ENCODE measurements at regions not wholly inside any gene's neighbourhood (a gene's known extent, or its start where the extent isn't known, plus 50 kb on each side); places are given as distances from the start of the nearest gene placed in this dataset.

DNA sequence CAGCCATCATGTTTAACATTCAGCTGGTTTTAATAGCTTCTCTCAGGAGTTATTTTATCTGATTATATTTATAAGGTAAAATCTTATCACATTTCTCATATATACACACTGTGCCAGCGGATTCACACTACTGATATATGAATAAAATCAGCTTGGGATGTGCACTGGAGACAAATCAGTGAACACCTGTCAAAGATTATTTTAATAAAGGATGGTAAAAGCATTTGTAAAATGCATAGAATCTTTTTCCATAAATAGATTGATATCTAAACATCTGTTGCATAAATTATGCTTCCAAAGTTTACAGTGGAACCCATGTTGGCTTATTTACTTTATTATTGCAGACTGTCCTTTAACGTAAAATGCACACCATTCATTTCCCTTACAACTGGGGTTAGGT lies 1125.8 kb upstream of the CNTN5 start:
- Histone ChIP-seq H3K4me3 (replicated peaks in 1 of 3; ENCODE audit: low read depth in 2 of 3, low read length in 3 of 3) (no peak overlapping the region), H3K9me3 (replicated peaks in 1 of 2; ENCODE audit: control insufficient read depth in 1 of 2, insufficient read depth in 1 of 2, low read length in 2 of 2) (peaks cover 0 to 7% of the 10 kb centered on the region in 2 donors), H2AFZ (ENCODE audit: insufficient read depth, low read depth, low read length, poor library complexity, severe bottlenecking) (no peak overlapping the region), H3K9ac (ENCODE audit: insufficient read depth, low read length, poor library complexity, severe bottlenecking) (no peak overlapping the region), H3K4me2 (replicated peaks; ENCODE audit: extremely low read depth, low read length, poor library complexity, severe bottlenecking) (no peak overlapping the region), H3K27me3 (ENCODE audit: control insufficient read depth in 2 of 2, insufficient read depth in 2 of 2, low read length in 2 of 2) (no peaks in the 10 kb centered on the region), H3K4me1 (ENCODE audit: control insufficient read depth in 1 of 2, insufficient read depth in 2 of 2, low read length in 2 of 2) (no peaks in the 10 kb centered on the region), H3K79me2 (ENCODE audit: insufficient read depth, low read length) (no peaks in the 10 kb centered on the region), H3K27ac (ENCODE audit: low read depth in 1 of 2, low read length in 2 of 2) (no peak overlapping the region), H4K20me1 (ENCODE audit: insufficient read depth, low read length) (no peaks in the 10 kb centered on the region), H3K36me3 (replicated peaks in 1 of 2; ENCODE audit: control insufficient read depth in 1 of 2, insufficient read depth in 2 of 2, low read length in 2 of 2) (no peaks in the 10 kb centered on the region)
- Mint-ChIP-seq H3K4me3 (no peak overlapping the region), H3K27me3 (ENCODE audit: low read depth in 3 of 3) (peaks cover 0 to 2% (median 0%) of the 10 kb centered on the region in 3 donors), H3K27ac (no peak overlapping the region), H3K4me1 (no peaks in the 10 kb centered on the region), H3K9me3 (peaks cover 0 to 6% (median 3%) of the 10 kb centered on the region in 7 donors), H3K36me3 (no peaks in the 10 kb centered on the region)
- TF ChIP-seq, protein P1, sequence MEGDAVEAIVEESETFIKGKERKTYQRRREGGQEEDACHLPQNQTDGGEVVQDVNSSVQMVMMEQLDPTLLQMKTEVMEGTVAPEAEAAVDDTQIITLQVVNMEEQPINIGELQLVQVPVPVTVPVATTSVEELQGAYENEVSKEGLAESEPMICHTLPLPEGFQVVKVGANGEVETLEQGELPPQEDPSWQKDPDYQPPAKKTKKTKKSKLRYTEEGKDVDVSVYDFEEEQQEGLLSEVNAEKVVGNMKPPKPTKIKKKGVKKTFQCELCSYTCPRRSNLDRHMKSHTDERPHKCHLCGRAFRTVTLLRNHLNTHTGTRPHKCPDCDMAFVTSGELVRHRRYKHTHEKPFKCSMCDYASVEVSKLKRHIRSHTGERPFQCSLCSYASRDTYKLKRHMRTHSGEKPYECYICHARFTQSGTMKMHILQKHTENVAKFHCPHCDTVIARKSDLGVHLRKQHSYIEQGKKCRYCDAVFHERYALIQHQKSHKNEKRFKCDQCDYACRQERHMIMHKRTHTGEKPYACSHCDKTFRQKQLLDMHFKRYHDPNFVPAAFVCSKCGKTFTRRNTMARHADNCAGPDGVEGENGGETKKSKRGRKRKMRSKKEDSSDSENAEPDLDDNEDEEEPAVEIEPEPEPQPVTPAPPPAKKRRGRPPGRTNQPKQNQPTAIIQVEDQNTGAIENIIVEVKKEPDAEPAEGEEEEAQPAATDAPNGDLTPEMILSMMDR (IDR thresholded peaks at IDR 0.05), result no peak
- intact Hi-C loops (cut with micrococcal nuclease), result no loop called here
- DNase-seq, result no peak
- no CpG with 5 or more reads among the region's 2 CpGs for WGBS (ENCODE audit: insufficient coverage)

DNA sequence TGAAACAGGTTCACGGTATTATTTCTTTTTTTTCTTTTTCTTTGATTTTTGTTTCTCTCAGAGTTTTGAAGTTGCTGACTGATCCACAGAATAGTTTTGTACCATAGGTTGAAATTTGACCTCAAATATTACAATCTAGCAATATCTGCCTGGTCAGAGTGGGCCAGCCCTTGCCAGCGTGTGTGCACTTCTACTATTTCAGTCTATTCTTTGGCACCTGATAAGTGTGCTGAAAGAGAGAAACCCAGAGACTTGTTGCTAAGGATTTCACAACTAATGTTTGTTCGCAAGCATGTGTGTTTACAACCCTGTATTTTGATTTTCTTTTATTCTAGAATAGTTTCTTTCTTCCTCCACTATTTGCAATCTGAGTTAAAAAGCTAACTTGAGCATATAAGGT lies 1125.2 kb upstream of the CNTN5 start:
- Histone ChIP-seq H3K27ac (ENCODE audit: low read depth in 1 of 2, low read length in 2 of 2) (no peak overlapping the region), H3K9me3 (replicated peaks in 1 of 2; ENCODE audit: control insufficient read depth in 1 of 2, insufficient read depth in 1 of 2, low read length in 2 of 2) (peaks cover 0 to 7% of the 10 kb centered on the region in 2 donors), H3K36me3 (replicated peaks in 1 of 2; ENCODE audit: control insufficient read depth in 1 of 2, insufficient read depth in 2 of 2, low read length in 2 of 2) (no peaks in the 10 kb centered on the region), H3K4me1 (ENCODE audit: control insufficient read depth in 1 of 2, insufficient read depth in 2 of 2, low read length in 2 of 2) (no peaks in the 10 kb centered on the region), H3K4me2 (replicated peaks; ENCODE audit: extremely low read depth, low read length, poor library complexity, severe bottlenecking) (no peak overlapping the region), H2AFZ (ENCODE audit: insufficient read depth, low read depth, low read length, poor library complexity, severe bottlenecking) (no peak overlapping the region), H3K9ac (ENCODE audit: insufficient read depth, low read length, poor library complexity, severe bottlenecking) (no peak overlapping the region), H4K20me1 (ENCODE audit: insufficient read depth, low read length) (no peaks in the 10 kb centered on the region), H3K4me3 (replicated peaks in 1 of 3; ENCODE audit: low read depth in 2 of 3, low read length in 3 of 3) (no peak overlapping the region), H3K79me2 (ENCODE audit: insufficient read depth, low read length) (no peaks in the 10 kb centered on the region), H3K27me3 (ENCODE audit: control insufficient read depth in 2 of 2, insufficient read depth in 2 of 2, low read length in 2 of 2) (no peaks in the 10 kb centered on the region)
- intact Hi-C loops (cut with micrococcal nuclease), result no loop called here
- WGBS (ENCODE audit: insufficient coverage), result no CpG with 5 or more reads among the region's 3 CpGs
- H3K9me3 Mint-ChIP-seq, result peaks cover 0 to 10% (median 3%) of the 10 kb centered on the region in 7 donors
- H3K27me3 Mint-ChIP-seq (ENCODE audit: low read depth in 3 of 3), result peaks cover 0 to 2% (median 0%) of the 10 kb centered on the region in 3 donors
- H3K4me1 Mint-ChIP-seq, result no peaks in the 10 kb centered on the region
- no peak overlapping the region for H3K27ac Mint-ChIP-seq
- no peak for DNase-seq
- TF ChIP-seq, protein P1 (IDR thresholded peaks at IDR 0.05), result no peak
- no peaks in the 10 kb centered on the region for H3K36me3 Mint-ChIP-seq
- no peak overlapping the region for H3K4me3 Mint-ChIP-seq

Data from CD14-positive monocyte (primary cell).